IMR-90 (cell line): ENCODE measurements at regions not wholly inside any gene's neighbourhood (a gene's known extent, or its start where the extent isn't known, plus 50 kb on each side); places are given as distances from the start of the nearest gene placed in this dataset.

Experiments used
- ATAC-seq: fragments of 200-7000 bp; cut with Tn5 transposase; 2 replicates; pipeline ENCODE4 v1.9.1; 2020; ENCODE audit warnings: low read depth, mild to moderate bottlenecking, moderate library complexity
- BruUV-seq: library from RNA; stranded (reverse); fragments of 400-500 nt; replicated peaks from 2 replicates; lab custom pipeline; 2021; lab: Mats Ljungman, UMichigan
- CTCF ChIA-PET: fragments of 300-600 bp; formaldehyde crosslinking; extraction: SDS; loops from one replicate; lab custom pipeline; 2021; ENCODE audit warnings: antibody characterized with exemption; lab: Yijun Ruan, JAX
- POLR2A ChIA-PET: fragments of 300-600 bp; sonication (Branson Sonifier 250); formaldehyde crosslinking; loops from one replicate; lab custom pipeline; 2022; ENCODE audit warnings: antibody characterized with exemption; ENCODE audit not compliant: unreplicated experiment; lab: Charles Lee
- DNase-seq: peaks from one replicate; pipeline ENCODE4 v3.0.0; 2013
- H2AFZ ChIP-seq: replicated peaks from 2 replicates; pipeline ENCODE3; 2013; ENCODE audit warnings: low read length, mild to moderate bottlenecking; ENCODE audit not compliant: poor library complexity
- H2AK5ac ChIP-seq: 2 replicates; pipeline ENCODE4 v1.6.1; 2013; ENCODE audit warnings: low read depth, low read length, inconsistent platforms
- H2AK9ac ChIP-seq: replicated peaks from 2 replicates; pipeline ENCODE3; 2013; ENCODE audit warnings: mild to moderate bottlenecking, low read depth, low read length, moderate library complexity; ENCODE audit not compliant: poor library complexity
- H2BK120ac ChIP-seq: 2 replicates; pipeline ENCODE4 v1.6.1; 2013; ENCODE audit warnings: low read depth, low read length, inconsistent platforms
- H2BK15ac ChIP-seq: 3 replicates; pipeline ENCODE4 v1.6.1; 2013; ENCODE audit warnings: low read depth, low read length, inconsistent platforms
- H2BK20ac ChIP-seq: 2 replicates; pipeline ENCODE4 v1.6.1; 2013; ENCODE audit warnings: low read depth, mild to moderate bottlenecking, inconsistent platforms, low read length, moderate library complexity
- H2BK5ac ChIP-seq: 2 replicates; pipeline ENCODE4 v1.6.1; 2013; ENCODE audit warnings: mild to moderate bottlenecking, low read depth, low read length, inconsistent platforms; ENCODE audit not compliant: poor library complexity, severe bottlenecking
- H3K14ac ChIP-seq: replicated peaks from 2 replicates; pipeline ENCODE4 v1.6.1; 2013; ENCODE audit warnings: low read depth, low read length, inconsistent platforms
- H3K18ac ChIP-seq: 2 replicates; pipeline ENCODE4 v1.6.1; 2013; ENCODE audit warnings: low read depth, low read length, control low read depth
- H3K23ac ChIP-seq: 2 replicates; pipeline ENCODE4 v1.6.1; 2013; ENCODE audit warnings: low read depth, low read length, inconsistent platforms
- H3K27ac ChIP-seq: 2 replicates; pipeline ENCODE4 v1.5.1; 2013; ENCODE audit warnings: mild to moderate bottlenecking, control low read depth, low read length; ENCODE audit not compliant: insufficient read depth
- H3K27me3 ChIP-seq: 2 replicates; pipeline ENCODE4 v1.6.1; 2013; ENCODE audit warnings: low read length; ENCODE audit not compliant: control insufficient read depth, insufficient read depth
- H3K36me3 ChIP-seq: 2 replicates; pipeline ENCODE4 v1.6.1; 2013; ENCODE audit warnings: low read length, mixed read lengths; ENCODE audit not compliant: control insufficient read depth, insufficient read depth
- H3K4ac ChIP-seq: 2 replicates; pipeline ENCODE4 v1.6.1; 2013; ENCODE audit warnings: low read depth, low read length, inconsistent platforms
- H3K4me1 ChIP-seq: 2 replicates; pipeline ENCODE4 v1.6.1; 2013; ENCODE audit warnings: low read length, mixed read lengths; ENCODE audit not compliant: control insufficient read depth, insufficient read depth
- H3K4me2 ChIP-seq: 2 replicates; pipeline ENCODE4 v1.6.1; 2013; ENCODE audit warnings: low read depth, mild to moderate bottlenecking, control low read depth, low read length, moderate library complexity
- H3K4me3 ChIP-seq: 2 replicates; pipeline ENCODE4 v1.5.1; 2013; ENCODE audit warnings: low read depth, mild to moderate bottlenecking, control low read depth, low read length, moderate library complexity; ENCODE audit not compliant: insufficient read depth
- H3K56ac ChIP-seq: 2 replicates; pipeline ENCODE4 v1.6.1; 2013; ENCODE audit warnings: low read length, inconsistent platforms; ENCODE audit not compliant: insufficient read depth; ENCODE audit errors: extremely low read depth
- H3K79me1 ChIP-seq, 2 experiments: 2 replicates each; pipeline ENCODE4 v1.6.1; 2013; ENCODE audit warnings: low read length in 2 of 2, inconsistent platforms in 1 of 2, low read depth in 1 of 2
- H3K9ac ChIP-seq: 2 replicates; pipeline ENCODE4 v1.6.1; 2013; ENCODE audit warnings: low read depth, low read length, control low read depth
- H3K9me1 ChIP-seq: 2 replicates; pipeline ENCODE4 v1.6.1; 2013; ENCODE audit warnings: low read length, inconsistent platforms; ENCODE audit not compliant: insufficient read depth
- H3K9me3 ChIP-seq: 2 replicates; pipeline ENCODE4 v1.6.1; 2013; ENCODE audit warnings: low read length; ENCODE audit not compliant: control insufficient read depth, insufficient read depth
- H4K20me1 ChIP-seq: 2 replicates; pipeline ENCODE4 v1.6.1; 2013; ENCODE audit warnings: low read length, inconsistent platforms; ENCODE audit not compliant: insufficient read depth
- H4K5ac ChIP-seq: 2 replicates; pipeline ENCODE4 v1.6.1; 2013; ENCODE audit warnings: mild to moderate bottlenecking, low read depth, low read length, control low read depth
- H4K8ac ChIP-seq, 2 experiments: 2 replicates each; pipeline ENCODE4 v1.6.1; 2013; ENCODE audit warnings: low read depth in 2 of 2, low read length in 2 of 2, control low read depth in 1 of 2, inconsistent platforms in 1 of 2
- H4K91ac ChIP-seq: 2 replicates; pipeline ENCODE4 v1.6.1; 2013; ENCODE audit warnings: low read depth, low read length, inconsistent platforms; ENCODE audit not compliant: insufficient read depth
- CEBPB ChIP-seq: IDR thresholded peaks from 2 replicates; pipeline ENCODE4 v1.6.1; 2012; ENCODE audit warnings: low read depth, low read length, improper control_type of control experiment
- POLR2A ChIP-seq: IDR thresholded peaks from 2 replicates; pipeline ENCODE4 v1.6.1; 2012; ENCODE audit warnings: mild to moderate bottlenecking, low read depth, low read length
- RAD21 ChIP-seq: IDR thresholded peaks from 2 replicates; pipeline ENCODE4 v1.6.1; 2012; ENCODE audit warnings: low read length, improper control_type of control experiment
- WGBS, 2 experiments: methylation state at CpG; one replicate each; pipeline versions ENCODE4 v1.1.5 to v1.1.7; 2013; ENCODE audit warnings: missing lambda C conversion rate in 2 of 2; ENCODE audit not compliant: insufficient read length in 1 of 2; ENCODE audit errors: extremely low coverage in 2 of 2; 5-methylcytosine and 5-hydroxymethylcytosine counted together
- dilution Hi-C: fragments of 300-500 bp; cut with HindIII; formaldehyde crosslinking; loops from one replicate; pipeline ENCODE4 v1.14.3; 2018; ENCODE audit warnings: low sequenced_read_pairs; ENCODE audit not compliant: unreplicated experiment
- in situ Hi-C: fragments of 300-500 bp; cut with MboI; formaldehyde crosslinking; loops from 3 replicates; pipeline ENCODE4 v1.14.3; 2019; ENCODE audit warnings: low sequenced_read_pairs, inconsistent platforms, mixed read lengths
- intact Hi-C: fragments of 100-400 bp; cut with micrococcal nuclease; formaldehyde crosslinking; loops from 2 replicates; pipeline ENCODE4 v1.10.0; 2022
- TF ChIP-seq, protein P1 (sequence below): conservative IDR thresholded peaks from 2 replicates; pipeline ENCODE4 v1.5.1; 2012; ENCODE audit warnings: mild to moderate bottlenecking, low read depth, low read length, improper control_type of control experiment

DNA sequence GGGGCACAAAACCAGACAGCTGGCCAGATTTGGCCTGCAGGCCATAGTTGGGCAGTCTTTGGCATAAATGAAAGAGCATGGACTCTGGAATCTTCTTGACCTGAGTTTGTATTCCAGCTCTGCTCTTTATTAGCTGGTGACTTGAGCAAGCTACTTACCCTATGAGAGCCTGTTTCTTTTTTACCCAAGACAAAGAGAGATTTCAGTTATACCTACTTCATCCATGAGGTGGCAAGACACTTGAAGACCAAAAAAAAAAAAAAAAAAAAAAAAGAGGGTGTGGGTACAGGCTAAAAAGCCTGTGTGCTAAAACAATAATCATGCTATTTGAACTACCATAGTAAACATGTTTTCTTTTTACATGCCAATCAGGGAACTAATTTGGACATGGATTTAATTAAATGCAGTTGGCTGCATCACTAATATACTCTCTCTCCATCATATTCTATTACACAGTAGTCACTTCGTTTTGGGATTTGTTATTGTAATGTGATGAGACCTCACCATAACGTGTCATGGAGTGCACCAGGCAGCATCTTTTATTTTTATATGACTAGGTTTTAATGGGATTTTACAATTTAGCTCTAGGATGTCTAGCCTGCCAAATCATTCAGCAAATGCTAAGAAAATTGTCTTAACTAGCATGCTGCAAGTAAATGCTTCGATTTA, 109.2 kb upstream of the FHIT start:
- no peaks in the 10 kb centered on the region for H3K4me1 ChIP-seq
- H3K14ac ChIP-seq: no peak overlapping the region
- no peak overlapping the region for H4K91ac ChIP-seq
- no peak overlapping the region for H3K4me3 ChIP-seq
- H3K4me2 ChIP-seq: no peak overlapping the region
- DNase-seq (no peak), ATAC-seq (no peak)
- ChIA-PET CTCF (no interaction called here), POLR2A (no interaction called here)
- no peaks in the 10 kb centered on the region for H4K20me1 ChIP-seq
- H2AK5ac ChIP-seq: no peak overlapping the region
- no peak overlapping the region for H3K27ac ChIP-seq
- TF ChIP-seq POLR2A: no peak
- TF ChIP-seq, protein P1, sequence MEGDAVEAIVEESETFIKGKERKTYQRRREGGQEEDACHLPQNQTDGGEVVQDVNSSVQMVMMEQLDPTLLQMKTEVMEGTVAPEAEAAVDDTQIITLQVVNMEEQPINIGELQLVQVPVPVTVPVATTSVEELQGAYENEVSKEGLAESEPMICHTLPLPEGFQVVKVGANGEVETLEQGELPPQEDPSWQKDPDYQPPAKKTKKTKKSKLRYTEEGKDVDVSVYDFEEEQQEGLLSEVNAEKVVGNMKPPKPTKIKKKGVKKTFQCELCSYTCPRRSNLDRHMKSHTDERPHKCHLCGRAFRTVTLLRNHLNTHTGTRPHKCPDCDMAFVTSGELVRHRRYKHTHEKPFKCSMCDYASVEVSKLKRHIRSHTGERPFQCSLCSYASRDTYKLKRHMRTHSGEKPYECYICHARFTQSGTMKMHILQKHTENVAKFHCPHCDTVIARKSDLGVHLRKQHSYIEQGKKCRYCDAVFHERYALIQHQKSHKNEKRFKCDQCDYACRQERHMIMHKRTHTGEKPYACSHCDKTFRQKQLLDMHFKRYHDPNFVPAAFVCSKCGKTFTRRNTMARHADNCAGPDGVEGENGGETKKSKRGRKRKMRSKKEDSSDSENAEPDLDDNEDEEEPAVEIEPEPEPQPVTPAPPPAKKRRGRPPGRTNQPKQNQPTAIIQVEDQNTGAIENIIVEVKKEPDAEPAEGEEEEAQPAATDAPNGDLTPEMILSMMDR: no peak
- TF ChIP-seq CEBPB: no peak
- no peak for TF ChIP-seq RAD21
- WGBS, 2 experiments: no CpG with 5 or more reads among the region's 3 CpGs
- no peak overlapping the region for H4K8ac ChIP-seq
- H3K36me3 ChIP-seq: no peaks in the 10 kb centered on the region
- no peak overlapping the region for H3K56ac ChIP-seq
- no peak overlapping the region for H2AK9ac ChIP-seq
- no peak overlapping the region for H3K4ac ChIP-seq
- no peak overlapping the region for H2BK20ac ChIP-seq
- H3K23ac ChIP-seq: no peak overlapping the region
- H4K5ac ChIP-seq: no peak overlapping the region
- no peak overlapping the region for H3K9ac ChIP-seq
- no peak overlapping the region for H3K18ac ChIP-seq
- no peaks in the 10 kb centered on the region for H3K79me1 ChIP-seq
- no peak overlapping the region for H2BK5ac ChIP-seq
- no peak overlapping the region for H2BK15ac ChIP-seq
- no peaks in the 10 kb centered on the region for H3K27me3 ChIP-seq
- dilution Hi-C loops (no loop called here), intact Hi-C loops (no loop called here), in situ Hi-C loops (no loop called here)
- H3K9me3 ChIP-seq: no peaks in the 10 kb centered on the region
- H3K9me1 ChIP-seq: no peaks in the 10 kb centered on the region
- BruUV-seq: no TSS peak
- no peak overlapping the region for H2BK120ac ChIP-seq
- no peak overlapping the region for H2AFZ ChIP-seq
